ENCODE measurements at regions not wholly inside any gene's neighbourhood (a gene's known extent, or its start where the extent isn't known, plus 50 kb on each side); places are given as distances from the start of the nearest gene placed in this dataset.
"Not testable (repeated sequence)": the region's sequence is repeated elsewhere in the genome, so short reads cannot be mapped to it uniquely, and the experiment has no call there.

- peaks cover 52% of the 10 kb centered on the region for H3K4me1 Mint-ChIP-seq
- CTCF ChIA-PET, result no interaction called here
- peaks cover 5% of the 10 kb centered on the region for H3K9me3 Mint-ChIP-seq (ENCODE audit: low read depth)
- no peak overlapping the region for H3K4me3 Mint-ChIP-seq
- no peak overlapping the region for H3K27ac Mint-ChIP-seq
- ATAC-seq (no peak), DNase-seq (no peak)
- H3K36me3 Mint-ChIP-seq, result peaks cover 25% of the 10 kb centered on the region
- H3K27me3 Mint-ChIP-seq, result peaks cover 24% of the 10 kb centered on the region
Observed at GRCh38 chr15:69762373-69763148, 309.9 kb downstream of the RPLP1 start.

GRCh38 chr15:69763831-69764230 lies 311.2 kb downstream of the RPLP1 start:
- H3K27me3 Mint-ChIP-seq, result peaks cover 24% of the 10 kb centered on the region
- no peak for DNase-seq
- no peak overlapping the region for H3K4me3 Mint-ChIP-seq
- peaks cover 5% of the 10 kb centered on the region for H3K9me3 Mint-ChIP-seq (ENCODE audit: low read depth)
- ATAC-seq, result no peak
- H3K27ac Mint-ChIP-seq, result no peak overlapping the region
- H3K4me1 Mint-ChIP-seq, result peaks cover 42% of the 10 kb centered on the region
- peaks cover 25% of the 10 kb centered on the region for H3K36me3 Mint-ChIP-seq
- CTCF ChIA-PET, result no interaction called here

DNA sequence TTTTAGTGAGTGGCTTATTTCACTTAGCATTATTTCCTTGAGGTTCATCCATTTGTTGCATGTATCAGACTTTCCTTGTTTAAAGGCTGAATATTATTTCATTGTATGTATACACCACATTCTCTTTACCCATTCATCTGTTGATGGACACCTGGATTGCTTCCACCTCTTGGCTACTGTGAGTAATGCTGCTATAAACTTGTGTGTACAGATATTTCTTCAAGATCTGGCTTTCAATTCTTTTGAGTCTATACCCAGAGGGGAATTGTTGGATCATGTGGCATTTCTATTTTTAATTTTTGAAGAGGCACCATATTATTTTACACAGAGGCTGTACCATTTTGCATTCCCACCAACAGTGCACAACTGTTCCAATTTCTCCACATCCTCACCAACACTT lies 313.5 kb downstream of the RPLP1 start:
- peaks cover 20% of the 10 kb centered on the region for H3K4me1 Mint-ChIP-seq
- CTCF ChIA-PET, result no interaction called here
- ATAC-seq, result no peak
- H3K4me3 Mint-ChIP-seq, result no peak overlapping the region
- peaks cover 7% of the 10 kb centered on the region for H3K9me3 Mint-ChIP-seq (ENCODE audit: low read depth)
- DNase-seq, result no peak
- peaks cover 24% of the 10 kb centered on the region for H3K36me3 Mint-ChIP-seq
- H3K27ac Mint-ChIP-seq, result no peak overlapping the region
- H3K27me3 Mint-ChIP-seq, result peaks cover 39% of the 10 kb centered on the region

GRCh38 chr15:69767191-69767590 lies 314.6 kb downstream of the RPLP1 start:
- Mint-ChIP-seq H3K4me3 (no peak overlapping the region), H3K27ac (no peak overlapping the region), H3K27me3 (peaks cover 47% of the 10 kb centered on the region), H3K4me1 (peaks cover 10% of the 10 kb centered on the region), H3K9me3 (ENCODE audit: low read depth) (peaks cover 2% of the 10 kb centered on the region), H3K36me3 (peaks cover 18% of the 10 kb centered on the region)
- DNase-seq (no peak), ATAC-seq (no peak)
- CTCF ChIA-PET, result no interaction called here

DNA sequence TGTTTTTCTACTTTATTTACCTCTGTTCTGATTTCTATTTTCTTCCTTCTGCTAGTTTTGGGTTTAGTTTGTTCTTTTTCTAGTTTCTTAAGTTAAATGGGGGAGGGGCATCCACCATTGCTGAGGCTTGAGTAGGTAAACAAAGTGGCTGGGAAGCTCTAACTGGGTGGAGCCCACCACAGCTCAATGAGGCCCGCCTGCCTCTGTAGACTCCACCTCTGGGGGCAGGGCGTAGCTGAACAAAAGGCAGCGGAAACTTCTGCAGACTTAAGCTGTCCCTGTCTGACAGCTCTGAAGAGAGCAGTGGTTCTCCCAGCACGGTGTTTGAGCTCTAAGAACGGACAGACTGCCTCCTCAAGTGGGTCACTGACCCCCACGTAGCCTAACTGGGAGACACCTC lies 316.7 kb downstream of the RPLP1 start:
- H3K4me1 Mint-ChIP-seq; H3K27ac Mint-ChIP-seq; CTCF ChIA-PET; H3K4me3 Mint-ChIP-seq; DNase-seq; H3K9me3 Mint-ChIP-seq (ENCODE audit: low read depth); ATAC-seq: not testable (repeated sequence)
- Mint-ChIP-seq H3K36me3 (peaks cover 18% of the 10 kb centered on the region), H3K27me3 (peaks cover 46% of the 10 kb centered on the region)

- not testable (repeated sequence) for DNase-seq; ATAC-seq; H3K9me3 Mint-ChIP-seq (ENCODE audit: low read depth)
Observed at GRCh38 chr15:69774258-69774657, 321.6 kb downstream of the RPLP1 start.

GRCh38 chr15:69774711-69775110 lies 322.1 kb downstream of the RPLP1 start:
- peaks cover 21% of the 10 kb centered on the region for H3K36me3 Mint-ChIP-seq
- H3K4me3 Mint-ChIP-seq; H3K9me3 Mint-ChIP-seq (ENCODE audit: low read depth); DNase-seq; ATAC-seq; H3K4me1 Mint-ChIP-seq; CTCF ChIA-PET; H3K27ac Mint-ChIP-seq: not testable (repeated sequence)
- H3K27me3 Mint-ChIP-seq, result peaks cover 56% of the 10 kb centered on the region

More at GRCh38 chr15:69774258-69774657, 321.6 kb downstream of the RPLP1 start:
- CTCF ChIA-PET, H3K27ac Mint-ChIP-seq, H3K4me1 Mint-ChIP-seq, H3K4me3 Mint-ChIP-seq: not testable (repeated sequence)
- Mint-ChIP-seq H3K36me3 (peaks cover 22% of the 10 kb centered on the region), H3K27me3 (peaks cover 58% of the 10 kb centered on the region)

DNA sequence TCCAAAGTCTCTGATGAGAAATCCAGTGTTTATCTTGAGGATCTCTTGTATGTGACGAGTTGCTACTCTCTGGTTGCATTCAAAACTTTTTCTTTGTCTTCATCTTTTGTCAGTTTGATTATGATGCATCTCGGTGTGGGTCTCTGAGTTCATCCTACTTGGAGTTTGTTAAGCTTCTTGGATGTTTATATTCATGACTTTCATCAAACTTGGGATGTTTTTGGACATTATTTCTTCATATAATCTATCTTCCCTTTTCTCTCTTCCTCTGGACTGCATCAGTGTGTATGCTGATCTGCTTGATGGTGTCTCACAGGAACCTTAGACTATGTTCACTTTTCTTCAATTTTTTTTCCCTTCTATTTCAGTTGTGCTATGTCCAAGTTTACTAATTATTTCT lies 320.4 kb downstream of the TLE3 start:
- Mint-ChIP-seq H3K27me3 (peaks cover 41% of the 10 kb centered on the region), H3K36me3 (peaks cover 11% of the 10 kb centered on the region), H3K4me1 (peaks cover 1% of the 10 kb centered on the region), H3K9me3 (ENCODE audit: low read depth) (peaks cover 7% of the 10 kb centered on the region), H3K27ac (no peak overlapping the region), H3K4me3 (no peak overlapping the region)
- CTCF ChIA-PET, result no interaction called here
- no peak for DNase-seq
- no peak for ATAC-seq

DNA sequence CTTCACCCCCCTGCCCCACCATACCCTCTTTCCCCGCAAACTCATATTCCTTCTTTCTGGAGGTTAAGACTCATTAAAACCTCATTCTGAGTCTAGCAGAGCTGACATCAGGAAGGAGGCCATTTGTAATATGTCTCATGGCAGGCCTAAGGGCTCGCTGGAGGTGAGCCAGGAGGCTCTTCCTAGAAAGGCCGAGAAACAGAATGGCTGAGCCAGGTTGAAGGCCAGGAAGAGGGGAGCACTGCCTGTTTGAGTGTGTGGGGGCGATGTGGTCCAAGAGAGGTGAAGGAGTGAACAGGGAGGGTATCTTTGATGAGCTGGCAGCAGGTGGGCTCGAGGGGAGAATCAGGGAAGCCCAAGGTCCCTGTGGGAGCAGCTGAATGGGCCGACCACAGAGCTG lies 317.3 kb downstream of the TLE3 start:
- no peak overlapping the region for H3K27ac Mint-ChIP-seq

GRCh38 chr15:69780981-69781380 lies 316.7 kb downstream of the TLE3 start:
- CTCF ChIA-PET, result interaction anchor here (0.6 kb wide), 1 partner anchor 23 kb away, joined by 3 read pairs; no protein-coding TSS in a partner anchor
- DNase-seq (no peak), ATAC-seq (no peak)

More for the DNA sequence above, 317.3 kb downstream of the TLE3 start:
- Mint-ChIP-seq H3K36me3 (peaks cover 7% of the 10 kb centered on the region), H3K4me1 (peaks cover 1% of the 10 kb centered on the region), H3K9me3 (ENCODE audit: low read depth) (peaks cover 4% of the 10 kb centered on the region), H3K4me3 (no peak overlapping the region), H3K27me3 (peaks cover 44% of the 10 kb centered on the region)
- ATAC-seq, result no peak
- CTCF ChIA-PET, result interaction anchor here (0.6 kb wide), 1 partner anchor 22 kb away, joined by 3 read pairs; no protein-coding TSS in a partner anchor
- DNase-seq, result no peak

DNA sequence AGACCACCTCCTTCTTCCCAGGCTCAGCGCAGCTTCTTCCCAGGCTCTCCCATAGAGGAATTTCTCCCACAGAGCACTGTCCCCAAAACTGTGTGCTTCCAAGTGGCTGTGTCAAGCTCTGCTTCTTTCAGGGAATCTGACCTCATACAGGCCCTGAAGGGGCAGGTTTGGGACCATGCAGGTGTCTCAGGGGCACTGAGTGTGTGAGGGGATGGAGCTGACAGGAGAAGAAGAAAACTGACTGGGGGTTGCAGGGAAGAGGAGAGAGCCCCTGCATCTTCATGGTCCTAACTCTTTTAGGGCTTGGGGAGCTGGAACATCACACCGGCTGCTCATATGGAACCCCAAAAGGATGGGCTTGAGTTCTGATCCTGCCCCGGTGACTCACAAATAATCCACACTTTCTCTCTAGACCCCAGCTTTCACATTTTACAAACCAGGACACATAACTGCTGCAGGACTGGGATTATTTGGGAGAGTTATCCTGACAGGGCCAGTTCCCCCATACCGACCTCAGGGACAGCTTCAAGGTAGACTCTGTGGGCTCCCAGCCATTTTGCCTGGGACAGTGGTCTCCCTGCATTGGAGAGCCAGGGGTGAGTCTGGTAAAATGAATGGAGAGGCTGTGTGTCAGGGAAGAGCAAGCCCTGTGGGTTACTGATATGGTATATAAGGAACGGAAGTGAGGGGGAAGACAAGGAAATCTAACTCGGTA lies 316.1 kb downstream of the TLE3 start:
- no peak overlapping the region for H3K27ac Mint-ChIP-seq
- CTCF ChIA-PET, result no interaction called here

More at GRCh38 chr15:69780981-69781380, 316.7 kb downstream of the TLE3 start:
- H3K9me3 Mint-ChIP-seq (ENCODE audit: low read depth), result peaks cover 4% of the 10 kb centered on the region
- peaks cover 7% of the 10 kb centered on the region for H3K36me3 Mint-ChIP-seq
- peaks cover 1% of the 10 kb centered on the region for H3K4me1 Mint-ChIP-seq
- H3K4me3 Mint-ChIP-seq, result no peak overlapping the region
- H3K27me3 Mint-ChIP-seq, result peaks cover 40% of the 10 kb centered on the region
- H3K27ac Mint-ChIP-seq, result no peak overlapping the region

GRCh38 chr15:69782139-69782658 lies 315.5 kb downstream of the TLE3 start:
- CTCF ChIA-PET, result no interaction called here
- H3K27me3 Mint-ChIP-seq, result peaks cover 34% of the 10 kb centered on the region

More for the DNA sequence above, 316.1 kb downstream of the TLE3 start:
- ATAC-seq (no peak), DNase-seq (no peak)
- H3K27me3 Mint-ChIP-seq, result peaks cover 38% of the 10 kb centered on the region
- peaks cover 4% of the 10 kb centered on the region for H3K9me3 Mint-ChIP-seq (ENCODE audit: low read depth)
- H3K36me3 Mint-ChIP-seq, result peaks cover 5% of the 10 kb centered on the region
- peaks cover 1% of the 10 kb centered on the region for H3K4me1 Mint-ChIP-seq
- no peak overlapping the region for H3K4me3 Mint-ChIP-seq

GRCh38 chr15:69782809-69783208 lies 314.9 kb downstream of the TLE3 start:
- CTCF ChIA-PET, result no interaction called here
- H3K27me3 Mint-ChIP-seq, result peaks cover 29% of the 10 kb centered on the region
- no peak for DNase-seq

More at GRCh38 chr15:69782139-69782658, 315.5 kb downstream of the TLE3 start:
- no peak overlapping the region for H3K4me3 Mint-ChIP-seq
- H3K36me3 Mint-ChIP-seq, result peaks cover 4% of the 10 kb centered on the region
- ATAC-seq (no peak), DNase-seq (no peak)
- H3K4me1 Mint-ChIP-seq, result peaks cover 1% of the 10 kb centered on the region
- no peak overlapping the region for H3K27ac Mint-ChIP-seq
- H3K9me3 Mint-ChIP-seq (ENCODE audit: low read depth), result peaks cover 4% of the 10 kb centered on the region

More at GRCh38 chr15:69782809-69783208, 314.9 kb downstream of the TLE3 start:
- no peaks in the 10 kb centered on the region for H3K36me3 Mint-ChIP-seq
- no peak for ATAC-seq
- no peak overlapping the region for H3K27ac Mint-ChIP-seq
- H3K4me3 Mint-ChIP-seq, result no peak overlapping the region
- no peaks in the 10 kb centered on the region for H3K9me3 Mint-ChIP-seq (ENCODE audit: low read depth)
- H3K4me1 Mint-ChIP-seq, result peaks cover 1% of the 10 kb centered on the region

Measured in activated CD8-positive, alpha-beta memory T cell treated with anti-CD3 and anti-CD28 coated beads, Interleukin-2, amount 10 ng/mL, durations not matched to agents 7 days and 5 days (primary cell).